Panc1 (cell line): ENCODE measurements at regions not wholly inside any gene's neighbourhood (a gene's known extent, or its start where the extent isn't known, plus 50 kb on each side); places are given as distances from the start of the nearest gene placed in this dataset.

ENCODE experiments used
- ATAC-seq: fragments of 200-7000 bp; cut with Tn5 transposase; 2 replicates; pipeline ENCODE4 v1.9.1; 2020; ENCODE audit warnings: mild to moderate bottlenecking, moderate library complexity
- BruUV-seq: library from RNA; stranded (reverse); fragments of 400-500 nt; replicated peaks from 2 replicates; lab custom pipeline; 2021; lab: Mats Ljungman, UMichigan
- CTCF ChIA-PET: fragments of 300-600 bp; sonication (Branson Sonifier 250); formaldehyde crosslinking; loops from one replicate; lab custom pipeline; 2022; ENCODE audit warnings: antibody characterized with exemption; lab: Charles Lee
- POLR2A ChIA-PET: fragments of 300-600 bp; sonication (Branson Sonifier 250); formaldehyde crosslinking; loops from one replicate; lab custom pipeline; 2022; ENCODE audit warnings: antibody characterized with exemption; lab: Charles Lee
- DNase-seq: peaks from one replicate; pipeline ENCODE4 v3.0.0-alpha.2; 2010; ENCODE audit warnings: low read depth, low spot score
- H3K27ac ChIP-seq: 2 replicates; pipeline ENCODE4 v1.5.1; 2011; ENCODE audit warnings: mild to moderate bottlenecking, low read length, inconsistent platforms
- H3K27me3 ChIP-seq: fragments of 200-500 bp; sonication (Bioruptor generic); 2 replicates; pipeline ENCODE4 v1.6.0; 2014; ENCODE audit warnings: low read length, inconsistent platforms; ENCODE audit not compliant: control insufficient read depth, insufficient read depth
- H3K36me3 ChIP-seq: fragments of 200-500 bp; sonication (Bioruptor generic); 2 replicates; pipeline ENCODE4 v1.5.1; 2014; ENCODE audit warnings: inconsistent platforms, mild to moderate bottlenecking, low read length, moderate library complexity; ENCODE audit not compliant: control insufficient read depth, insufficient read depth
- H3K4me1 ChIP-seq: 2 replicates; pipeline ENCODE4 v1.5.1; 2011; ENCODE audit warnings: inconsistent platforms, mild to moderate bottlenecking, low read length, moderate library complexity; ENCODE audit not compliant: control insufficient read depth, insufficient read depth
- H3K4me3 ChIP-seq, 2 experiments: 2 replicates each; pipeline ENCODE4 v1.5.1; 2011 to 2012; ENCODE audit warnings: low read depth in 2 of 2, low read length in 2 of 2, mild to moderate bottlenecking in 2 of 2, inconsistent platforms in 1 of 2, moderate library complexity in 1 of 2
- H3K9me3 ChIP-seq: fragments of 200-500 bp; sonication (Bioruptor generic); 2 replicates; pipeline ENCODE4 v1.5.1; 2014; ENCODE audit warnings: low read depth, mild to moderate bottlenecking, inconsistent platforms, low read length, moderate library complexity; ENCODE audit not compliant: control insufficient read depth, insufficient read depth
- CTCF ChIP-seq: fragments of 450-650 bp; IDR thresholded peaks from 2 replicates; pipeline ENCODE4 v1.5.1; 2017; ENCODE audit warnings: mild to moderate bottlenecking
- POLR2AphosphoS5 ChIP-seq: IDR thresholded peaks from 2 replicates; pipeline ENCODE4 v1.6.1; 2012; ENCODE audit warnings: mild to moderate bottlenecking, low read depth, low read length, moderate library complexity
- REST ChIP-seq, 2 experiments: IDR thresholded peaks; 2 replicates each; pipeline ENCODE4 v1.6.1; 2011 to 2012; ENCODE audit warnings: low read depth in 2 of 2, control low read depth in 1 of 2, low read length in 1 of 2, mild to moderate bottlenecking in 1 of 2, moderate library complexity in 1 of 2; ENCODE audit not compliant: insufficient read depth in 1 of 2
- SIN3A ChIP-seq: IDR thresholded peaks from 2 replicates; pipeline ENCODE4 v1.6.1; 2012; ENCODE audit warnings: low read depth, mild to moderate bottlenecking, low read length, moderate library complexity, borderline replicate concordance; ENCODE audit not compliant: insufficient read depth
- TCF7L2 ChIP-seq: IDR thresholded peaks from 2 replicates; pipeline ENCODE4 v1.6.1; 2011; ENCODE audit warnings: mild to moderate bottlenecking, low read depth, low read length, inconsistent platforms
- in situ Hi-C: cut with HindIII; loops from 2 replicates; pipeline ENCODE4 v1.10.0; 2016; ENCODE audit warnings: low sequenced_read_pairs, low pct_unique_long_range_greater_than_20kb
- intact Hi-C: fragments of 100-400 bp; cut with micrococcal nuclease; formaldehyde crosslinking; loops from one replicate; pipeline ENCODE4 v1.10.0; 2022; ENCODE audit not compliant: unreplicated experiment

- Histone ChIP-seq H3K36me3 (no peaks in the 10 kb centered on the region), H3K27ac (no peak overlapping the region), H3K4me1 (no peaks in the 10 kb centered on the region), H3K4me3 (no peak overlapping the region), H3K9me3 (no peaks in the 10 kb centered on the region), H3K27me3 (no peaks in the 10 kb centered on the region)
- CTCF ChIA-PET, result no interaction called here
- no TSS peak for BruUV-seq
- ATAC-seq (no peak), DNase-seq (no peak)
- intact Hi-C loops, result no loop called here
- no peak for TF ChIP-seq REST (IDR thresholded peaks at IDR 0.05; ENCODE audit: insufficient read depth in 1 of 2, low read depth in 2 of 2, low read length in 1 of 2)
- TF ChIP-seq CTCF, result no peak
- in situ Hi-C loops, result no loop called here
- POLR2A ChIA-PET, result no interaction called here
These were observed 135.7 kb downstream of the C11orf91 start for GRCh38 chr11:33564856-33565453.

GRCh38 chr11:33560729-33561128 is 139.9 kb downstream of the C11orf91 start:
- H3K4me3 ChIP-seq, result no peak overlapping the region
- CTCF ChIA-PET, result no interaction called here
- intact Hi-C loops, result no loop called here

More at GRCh38 chr11:33560729-33561128, 139.9 kb downstream of the C11orf91 start:
- no peak for DNase-seq
- Histone ChIP-seq H3K27ac (no peak overlapping the region), H3K4me1 (no peaks in the 10 kb centered on the region), H3K27me3 (no peaks in the 10 kb centered on the region), H3K9me3 (no peaks in the 10 kb centered on the region), H3K36me3 (no peaks in the 10 kb centered on the region)
- in situ Hi-C loops, result no loop called here
- POLR2A ChIA-PET, result no interaction called here
- TF ChIP-seq REST (IDR thresholded peaks at IDR 0.05; ENCODE audit: insufficient read depth in 1 of 2, low read depth in 2 of 2, low read length in 1 of 2), result no peak
- no peak for TF ChIP-seq CTCF
- TF ChIP-seq TCF7L2, result no peak
- TF ChIP-seq POLR2AphosphoS5, result no peak
- TF ChIP-seq SIN3A, result no peak
- no TSS peak for BruUV-seq
- ATAC-seq, result no peak
